PC-9 (cell line): ENCODE measurements at regions not wholly inside any gene's neighbourhood (a gene's known extent, or its start where the extent isn't known, plus 50 kb on each side); places are given as distances from the start of the nearest gene placed in this dataset.

Experiments
- BruUV-seq: library from RNA; stranded (reverse); fragments of 400-500 nt; replicated peaks from 2 replicates; lab custom pipeline; 2021; lab: Mats Ljungman, UMichigan
- CTCF ChIA-PET: fragments of 300-600 bp; sonication (Branson Sonifier 250); formaldehyde crosslinking; loops from one replicate; lab custom pipeline; 2022; ENCODE audit warnings: antibody characterized with exemption; lab: Charles Lee
- POLR2A ChIA-PET: fragments of 300-600 bp; sonication (Branson Sonifier 250); formaldehyde crosslinking; loops from one replicate; lab custom pipeline; 2022; ENCODE audit warnings: antibody characterized with exemption; ENCODE audit not compliant: unreplicated experiment; lab: Charles Lee
- DNase-seq, 2 experiments: peaks; one replicate each; pipeline versions ENCODE4 v3.0.0 to v3.0.0-alpha.2; 2015 to 2022; ENCODE audit warnings: mixed read lengths in 1 of 2
- H2AFZ ChIP-seq: fragments of 200-600 bp; sonication (generic); 2 replicates; pipeline ENCODE4 v1.8.1; 2017; ENCODE audit warnings: antibody characterized with exemption
- H3F3A ChIP-seq: fragments of 200-600 bp; sonication (generic); 2 replicates; pipeline ENCODE4 v1.8.1; 2017; ENCODE audit warnings: antibody characterized with exemption, mild to moderate bottlenecking, low read depth; ENCODE audit not compliant: insufficient read depth
- H3K27ac ChIP-seq: fragments of 200-600 bp; sonication (generic); 2 replicates; pipeline ENCODE4 v1.6.1; 2016; ENCODE audit warnings: mixed run types
- H3K27me3 ChIP-seq: fragments of 200-600 bp; sonication (generic); 2 replicates; pipeline ENCODE4 v1.6.1; 2016; ENCODE audit warnings: low read depth, mixed run types; ENCODE audit not compliant: insufficient read depth
- H3K36me3 ChIP-seq: fragments of 200-600 bp; sonication (generic); 2 replicates; pipeline ENCODE4 v1.6.1; 2016; ENCODE audit warnings: low read depth, mixed run types
- H3K4me1 ChIP-seq: fragments of 200-600 bp; sonication (generic); replicated peaks from 2 replicates; pipeline ENCODE4 v1.6.1; 2016; ENCODE audit warnings: mixed run types; ENCODE audit not compliant: insufficient read depth
- H3K4me2 ChIP-seq: fragments of 200-600 bp; sonication (generic); 2 replicates; pipeline ENCODE4 v1.6.1; 2017; ENCODE audit warnings: mixed run types
- H3K4me3 ChIP-seq: fragments of 200-600 bp; sonication (generic); 2 replicates; pipeline ENCODE4 v1.6.1; 2016; ENCODE audit warnings: mixed run types
- H3K79me2 ChIP-seq: fragments of 200-600 bp; sonication (generic); 2 replicates; pipeline ENCODE4 v1.6.1; 2017; ENCODE audit warnings: low read depth, mixed run types
- H3K9me2 ChIP-seq: fragments of 200-600 bp; sonication (generic); 2 replicates; pipeline ENCODE4 v1.8.1; 2017; ENCODE audit warnings: mild to moderate bottlenecking; ENCODE audit not compliant: insufficient read depth
- H3K9me3 ChIP-seq: fragments of 200-600 bp; sonication (generic); 2 replicates; pipeline ENCODE4 v1.8.1; 2016; ENCODE audit warnings: low read depth; ENCODE audit not compliant: insufficient read depth
- H4K20me1 ChIP-seq: fragments of 200-600 bp; sonication (generic); 2 replicates; pipeline ENCODE4 v1.8.1; 2017; ENCODE audit not compliant: insufficient read depth
- EZH2 ChIP-seq: fragments of 200-600 bp; sonication (generic); IDR thresholded peaks from 2 replicates; pipeline ENCODE4 v1.8.0; 2017; ENCODE audit warnings: antibody characterized with exemption, low read depth
- intact Hi-C: fragments of 100-400 bp; cut with micrococcal nuclease; formaldehyde crosslinking; loops from one replicate; pipeline ENCODE4 v1.10.0; 2022; ENCODE audit not compliant: unreplicated experiment
- TF ChIP-seq, protein P1 (sequence below): fragments of 200-600 bp; sonication (generic); conservative IDR thresholded peaks from 2 replicates; pipeline ENCODE4 v1.6.1; 2017; ENCODE audit warnings: mixed run types, antibody characterized with exemption, mild to moderate bottlenecking, moderate library complexity

DNA sequence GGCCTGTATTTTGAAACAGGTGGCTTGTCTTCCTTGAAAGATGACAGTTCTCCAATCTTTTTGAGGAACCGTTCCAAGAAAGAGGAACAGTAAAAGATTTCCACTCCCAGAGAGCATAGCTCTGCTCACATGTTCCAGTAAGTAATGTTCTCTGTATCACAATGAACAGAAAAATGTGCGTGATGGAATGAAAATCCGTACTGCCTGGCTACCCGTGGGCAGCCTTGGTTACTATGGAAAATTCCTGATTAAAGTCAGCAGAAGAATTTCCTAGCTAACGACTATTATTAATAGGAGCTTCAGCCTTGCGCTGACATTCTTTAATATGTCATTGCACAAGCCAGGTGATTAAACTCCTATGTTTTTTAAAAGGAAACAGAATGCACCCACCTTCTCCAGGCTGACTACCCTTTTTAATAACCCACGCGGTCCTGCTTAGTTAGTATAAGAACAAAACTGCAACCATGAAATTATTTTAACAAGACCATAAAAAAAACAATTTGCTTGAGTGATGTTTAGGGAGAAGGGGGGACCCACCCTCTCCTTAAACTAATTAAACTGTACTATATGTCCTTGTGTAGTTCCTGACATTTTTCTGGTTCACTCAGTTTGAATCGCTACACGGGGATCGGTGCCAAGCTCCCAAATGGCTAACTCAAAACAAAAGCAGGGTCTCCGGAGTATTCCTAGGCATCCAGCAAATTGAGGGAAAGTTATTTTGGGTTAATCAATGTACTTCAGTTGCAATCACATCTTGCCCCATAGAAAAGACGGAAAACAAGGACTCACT is 54.8 kb upstream of the CPEB4 start:
- no peaks in the 10 kb centered on the region for H3K9me2 ChIP-seq
- CTCF ChIA-PET = interaction anchor here (0.7 kb wide), 1 partner anchor 16 kb away, joined by 3 read pairs; no protein-coding TSS in a partner anchor
- H3K36me3 ChIP-seq = no peaks in the 10 kb centered on the region
- POLR2A ChIA-PET = no interaction called here
- H3K27ac ChIP-seq = no peak overlapping the region
- H3K4me1 ChIP-seq = peaks cover 28% of the 10 kb centered on the region
- TF ChIP-seq EZH2 = no peak
- TF ChIP-seq, protein P1, sequence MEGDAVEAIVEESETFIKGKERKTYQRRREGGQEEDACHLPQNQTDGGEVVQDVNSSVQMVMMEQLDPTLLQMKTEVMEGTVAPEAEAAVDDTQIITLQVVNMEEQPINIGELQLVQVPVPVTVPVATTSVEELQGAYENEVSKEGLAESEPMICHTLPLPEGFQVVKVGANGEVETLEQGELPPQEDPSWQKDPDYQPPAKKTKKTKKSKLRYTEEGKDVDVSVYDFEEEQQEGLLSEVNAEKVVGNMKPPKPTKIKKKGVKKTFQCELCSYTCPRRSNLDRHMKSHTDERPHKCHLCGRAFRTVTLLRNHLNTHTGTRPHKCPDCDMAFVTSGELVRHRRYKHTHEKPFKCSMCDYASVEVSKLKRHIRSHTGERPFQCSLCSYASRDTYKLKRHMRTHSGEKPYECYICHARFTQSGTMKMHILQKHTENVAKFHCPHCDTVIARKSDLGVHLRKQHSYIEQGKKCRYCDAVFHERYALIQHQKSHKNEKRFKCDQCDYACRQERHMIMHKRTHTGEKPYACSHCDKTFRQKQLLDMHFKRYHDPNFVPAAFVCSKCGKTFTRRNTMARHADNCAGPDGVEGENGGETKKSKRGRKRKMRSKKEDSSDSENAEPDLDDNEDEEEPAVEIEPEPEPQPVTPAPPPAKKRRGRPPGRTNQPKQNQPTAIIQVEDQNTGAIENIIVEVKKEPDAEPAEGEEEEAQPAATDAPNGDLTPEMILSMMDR = no peak
- no peak overlapping the region for H3K4me3 ChIP-seq
- no peaks in the 10 kb centered on the region for H3K27me3 ChIP-seq
- H3K79me2 ChIP-seq = no peaks in the 10 kb centered on the region
- no peak overlapping the region for H3K4me2 ChIP-seq
- H3F3A ChIP-seq = peaks cover 9% of the 10 kb centered on the region; the same call in 1 of the 2 replicates
- no TSS peak for BruUV-seq
- no peak for DNase-seq
- H4K20me1 ChIP-seq = no peaks in the 10 kb centered on the region; the same call in 1 of the 2 replicates
- H2AFZ ChIP-seq = no peak overlapping the region
- intact Hi-C loops = no loop called here
- no peaks in the 10 kb centered on the region; the same call in 1 of the 2 replicates for H3K9me3 ChIP-seq

DNA sequence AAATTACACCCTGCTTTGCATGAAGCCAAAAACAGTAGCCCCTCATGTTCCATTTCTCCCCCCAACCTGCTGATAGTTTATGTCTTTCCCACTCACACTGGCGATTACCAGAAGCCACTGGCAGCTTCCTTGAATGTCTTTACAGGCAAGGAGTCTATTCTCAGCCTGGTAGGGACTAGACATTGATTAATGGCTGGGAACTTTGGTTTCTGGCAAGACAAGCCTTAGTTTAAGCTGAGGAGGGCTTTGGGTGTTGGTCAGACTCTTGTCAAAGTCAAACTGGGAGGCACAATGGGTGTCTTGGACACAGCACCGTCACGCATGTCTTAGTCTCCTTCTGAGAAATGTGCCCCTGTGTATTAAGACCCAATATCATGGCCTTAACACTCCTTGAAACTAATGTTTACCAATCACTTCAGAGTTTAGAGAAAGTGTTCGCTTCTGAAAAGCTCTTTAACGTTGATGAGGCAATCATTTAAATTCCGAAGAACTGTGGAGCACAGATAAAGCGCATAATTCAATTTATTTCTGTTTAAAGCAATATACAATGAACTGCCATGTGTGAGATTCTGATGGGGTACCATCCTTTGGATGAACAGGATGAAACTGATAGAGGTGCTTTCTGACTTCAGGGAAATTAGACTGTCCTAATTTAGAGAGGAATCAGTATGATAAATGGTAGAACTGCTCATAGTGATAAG is 53.9 kb upstream of the CPEB4 start:
- no peaks in the 10 kb centered on the region; the same call in 1 of the 2 replicates for H3K9me3 ChIP-seq
- intact Hi-C loops = no loop called here
- peaks cover 35% of the 10 kb centered on the region for H3K4me1 ChIP-seq
- H3K79me2 ChIP-seq = no peaks in the 10 kb centered on the region
- no peaks in the 10 kb centered on the region for H3K9me2 ChIP-seq
- no peaks in the 10 kb centered on the region for H3K27me3 ChIP-seq
- POLR2A ChIA-PET = no interaction called here
- H3K27ac ChIP-seq = no peak overlapping the region
- DNase-seq = no peak
- H3K36me3 ChIP-seq = no peaks in the 10 kb centered on the region
- peaks cover 14% of the 10 kb centered on the region; the same call in 1 of the 2 replicates for H3F3A ChIP-seq
- no peak overlapping the region for H3K4me2 ChIP-seq
- H3K4me3 ChIP-seq = no peak overlapping the region
- no TSS peak for BruUV-seq
- H4K20me1 ChIP-seq = no peaks in the 10 kb centered on the region; the same call in 1 of the 2 replicates
- CTCF ChIA-PET = interaction anchor here (0.6 kb wide), 1 partner anchor 207 kb away, joined by 11 read pairs; no protein-coding TSS in a partner anchor
- TF ChIP-seq, protein P1 = no peak
- no peak for TF ChIP-seq EZH2
- no peak overlapping the region for H2AFZ ChIP-seq

DNA sequence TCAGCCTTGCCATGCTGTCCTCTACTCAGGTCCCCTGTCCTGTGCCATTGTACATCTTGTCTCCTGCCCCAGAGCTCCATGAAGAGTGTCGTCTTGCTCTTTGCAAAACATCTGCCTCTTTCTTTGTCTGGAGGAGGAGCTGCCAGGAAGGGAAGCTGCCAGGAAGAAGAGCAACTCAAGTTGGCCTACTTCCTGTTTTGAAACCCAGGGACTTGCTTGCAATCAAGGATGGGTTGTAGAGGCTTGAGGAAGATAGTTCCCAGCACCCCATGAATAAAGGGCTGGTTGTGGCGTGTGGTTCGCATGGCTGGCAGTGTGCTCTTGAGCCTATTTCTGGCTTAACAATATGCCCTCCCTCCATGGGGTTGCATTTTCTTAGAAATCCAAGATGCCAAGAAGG is 53.0 kb upstream of the CPEB4 start:
- H3F3A ChIP-seq = peaks cover 15% of the 10 kb centered on the region; the same call in 1 of the 2 replicates
- intact Hi-C loops = no loop called here
- H3K9me3 ChIP-seq = no peaks in the 10 kb centered on the region; the same call in 1 of the 2 replicates
- POLR2A ChIA-PET = no interaction called here
- H3K9me2 ChIP-seq = no peaks in the 10 kb centered on the region
- H3K4me1 ChIP-seq = peaks cover 32% of the 10 kb centered on the region
- H3K36me3 ChIP-seq = no peaks in the 10 kb centered on the region
- H2AFZ ChIP-seq = no peak overlapping the region
- H3K4me2 ChIP-seq = no peak overlapping the region
- no peak overlapping the region for H3K27ac ChIP-seq
- BruUV-seq = no TSS peak
- no peaks in the 10 kb centered on the region for H3K27me3 ChIP-seq
- no peaks in the 10 kb centered on the region; the same call in 1 of the 2 replicates for H4K20me1 ChIP-seq
- DNase-seq = no peak
- no peaks in the 10 kb centered on the region for H3K79me2 ChIP-seq
- H3K4me3 ChIP-seq = no peak overlapping the region
- CTCF ChIA-PET = no interaction called here
- TF ChIP-seq EZH2 = no peak
- TF ChIP-seq, protein P1 = no peak
